RCC 7860 (cell line): ENCODE measurements at regions not wholly inside any gene's neighbourhood (a gene's known extent, or its start where the extent isn't known, plus 50 kb on each side); places are given as distances from the start of the nearest gene placed in this dataset.
"Not testable (repeated sequence)": the region's sequence is repeated elsewhere in the genome, so short reads cannot be mapped to it uniquely, and the experiment has no call there.

ENCODE experiments used
- DNase-seq: peaks from one replicate; pipeline ENCODE4 v3.0.0-alpha.2; 2015; ENCODE audit warnings: low spot score
- FAIRE-seq: peaks from 2 replicates; lab custom pipeline; 2012; peaks lifted over from hg19 to GRCh38; lab: Jason Lieb, UNC

GRCh38 chr13:47708386-47708785 lies 292.7 kb downstream of the SUCLA2 start:
- no peak for DNase-seq

DNA sequence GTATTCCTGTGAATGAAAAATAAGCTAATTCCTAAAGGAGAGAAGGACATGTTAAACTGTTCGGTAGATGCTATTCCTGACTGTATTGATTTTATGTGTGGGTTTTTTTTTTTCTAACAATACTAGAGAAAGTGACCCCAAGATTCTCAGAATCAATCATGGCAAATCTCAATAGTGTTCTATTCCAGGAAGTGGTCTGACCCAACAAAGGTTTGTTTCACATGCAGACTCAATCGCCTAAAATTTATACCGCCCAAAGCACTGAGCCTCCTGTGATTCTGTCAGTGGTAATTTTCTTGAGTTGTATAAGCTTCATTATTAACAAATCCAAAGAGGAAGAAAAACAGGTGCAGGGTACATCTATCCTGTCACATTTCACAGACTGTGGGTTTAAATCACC lies 293.7 kb downstream of the SUCLA2 start:
- FAIRE-seq (no peak), DNase-seq (no peak)

More at GRCh38 chr13:47708386-47708785, 292.7 kb downstream of the SUCLA2 start:
- FAIRE-seq, result no peak

DNA sequence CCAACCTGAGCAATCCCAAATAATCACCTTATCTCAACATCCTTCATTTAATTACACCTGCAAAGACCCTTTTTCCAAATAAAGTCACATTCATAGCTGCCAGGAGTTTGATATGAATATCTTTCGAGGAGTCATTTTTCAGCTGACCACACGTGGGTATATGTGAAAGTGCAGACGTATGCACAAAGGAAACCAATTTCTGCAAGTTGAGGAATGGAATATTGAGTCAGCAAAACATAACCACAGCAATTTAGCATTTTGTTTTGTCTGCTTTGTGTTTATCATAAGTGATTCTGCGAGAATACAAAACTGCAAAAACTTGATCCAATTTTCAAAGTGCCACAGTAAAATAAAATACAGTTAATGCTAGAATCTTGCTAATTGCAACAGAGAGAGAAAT lies 295.9 kb downstream of the SUCLA2 start:
- DNase-seq, result no peak
- FAIRE-seq, result no peak

GRCh38 chr13:47696674-47697073 lies 304.4 kb downstream of the SUCLA2 start:
- no peak for FAIRE-seq
- no peak for DNase-seq

- DNase-seq (no peak), FAIRE-seq (no peak)
These were observed 313.5 kb downstream of the SUCLA2 start for GRCh38 chr13:47687577-47687976.

- not testable (repeated sequence) for DNase-seq, FAIRE-seq
These were observed 315.9 kb downstream of the SUCLA2 start for GRCh38 chr13:47685156-47685555.

- DNase-seq (no peak), FAIRE-seq (no peak)
These were observed 320.3 kb downstream of the SUCLA2 start for GRCh38 chr13:47680748-47681147.

- FAIRE-seq (no peak), DNase-seq (no peak)
These were observed 321.7 kb downstream of the SUCLA2 start for GRCh38 chr13:47679401-47679800.

GRCh38 chr13:47678201-47678968 lies 322.7 kb downstream of the SUCLA2 start:
- DNase-seq, result no peak
- FAIRE-seq, result no peak

DNA sequence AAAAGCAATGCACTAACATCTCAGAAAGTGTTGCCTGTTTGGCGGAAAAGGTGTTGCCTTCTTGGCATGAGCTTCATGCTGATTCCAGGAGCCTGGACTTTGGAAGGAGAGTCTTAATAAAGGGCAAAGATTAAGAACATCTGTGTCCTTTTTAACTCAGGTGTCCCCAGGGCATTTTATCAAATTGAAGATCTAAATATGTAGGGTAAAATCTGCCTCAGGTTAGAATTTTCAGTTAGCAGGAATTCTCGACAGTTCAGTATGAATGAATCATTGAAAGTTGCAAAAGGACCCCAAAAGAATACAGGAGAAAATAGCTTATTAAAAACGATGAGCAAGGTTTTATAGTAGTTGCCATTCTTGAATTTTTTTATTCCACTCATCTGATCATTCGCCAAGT lies 325.2 kb downstream of the SUCLA2 start:
- FAIRE-seq (no peak), DNase-seq (no peak)

DNA sequence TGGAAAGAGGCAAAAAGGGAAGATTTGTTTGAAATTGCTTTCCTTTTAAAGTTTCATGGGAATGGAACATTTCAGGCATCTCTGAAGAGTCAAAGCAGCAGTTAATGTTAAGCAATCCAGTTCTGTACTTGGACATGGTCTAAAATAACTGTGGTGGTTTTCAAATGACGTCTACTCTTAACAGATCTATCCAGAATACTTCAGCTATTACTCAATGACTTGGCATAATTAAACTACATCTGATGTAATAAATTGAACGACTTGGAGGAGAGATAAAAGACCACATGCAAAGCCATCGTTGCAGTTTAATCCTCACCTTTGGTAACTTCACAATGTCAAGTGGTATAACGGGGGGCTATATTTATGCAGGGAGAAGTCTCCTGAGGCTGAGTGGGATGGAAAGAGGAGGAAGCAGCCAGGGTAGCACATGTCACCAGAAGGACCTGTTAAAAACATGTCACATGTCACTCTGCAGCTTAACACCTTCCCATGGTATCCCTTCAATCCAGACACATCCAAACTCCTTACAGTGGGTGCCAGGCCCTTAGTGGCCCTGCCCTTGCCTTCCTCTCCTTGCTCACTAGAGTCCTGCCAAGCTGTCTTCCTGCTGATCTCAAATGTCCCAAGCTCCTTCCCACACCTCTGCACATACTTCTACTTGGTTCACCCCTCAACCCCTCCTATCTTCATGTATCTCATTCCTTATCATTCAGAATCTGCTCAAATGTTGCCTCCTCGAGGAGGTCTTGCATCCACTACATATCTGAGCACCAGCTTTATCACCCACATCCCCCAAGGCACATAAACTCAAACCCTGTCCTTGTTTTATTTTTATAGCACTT lies 327.8 kb downstream of the SUCLA2 start:
- FAIRE-seq (no peak), DNase-seq (no peak)

GRCh38 chr13:47672245-47673008 lies 328.6 kb downstream of the SUCLA2 start:
- FAIRE-seq (no peak), DNase-seq (no peak)

GRCh38 chr13:47671776-47672175 lies 329.3 kb downstream of the SUCLA2 start:
- FAIRE-seq, result no peak
- DNase-seq, result no peak

DNA sequence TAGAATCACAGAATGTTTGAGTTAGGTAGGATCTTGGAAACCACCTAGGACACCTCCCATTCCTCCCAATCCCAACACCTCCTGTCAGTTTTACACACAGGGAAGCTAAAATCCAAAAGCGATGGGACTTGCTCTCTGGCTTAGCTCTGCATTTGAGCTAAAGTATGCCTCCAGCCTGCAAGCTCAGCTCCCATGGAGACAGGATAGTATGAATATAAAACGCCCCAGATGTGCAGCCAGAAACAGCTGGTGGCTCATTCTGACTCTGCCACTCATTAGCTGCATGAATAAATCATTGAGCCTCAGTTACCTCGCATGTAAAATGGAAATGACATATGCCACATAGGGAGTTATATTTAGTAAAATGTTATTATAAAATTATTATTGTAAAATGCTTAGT lies 336.0 kb downstream of the SUCLA2 start:
- DNase-seq, result no peak
- FAIRE-seq, result no peak

DNA sequence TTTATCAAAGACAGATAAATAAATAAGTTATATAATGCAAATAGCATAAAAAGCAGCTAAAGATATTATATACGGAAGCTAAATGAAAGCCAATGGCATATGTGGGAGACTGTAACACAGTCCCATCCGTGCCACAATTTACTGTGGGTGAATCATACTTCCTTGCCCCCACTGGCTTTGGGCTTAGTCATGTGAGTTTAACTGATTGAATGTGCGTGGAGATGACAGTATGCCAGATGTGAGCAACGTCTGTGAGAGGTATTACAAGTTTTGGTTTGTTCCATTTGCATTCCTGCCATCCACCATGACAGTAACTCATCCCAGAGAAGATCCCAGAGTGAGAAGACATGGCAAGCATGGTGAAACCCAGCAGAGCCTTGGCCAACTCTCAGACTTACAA lies 340.0 kb downstream of the SUCLA2 start:
- FAIRE-seq (no peak), DNase-seq (no peak)

DNA sequence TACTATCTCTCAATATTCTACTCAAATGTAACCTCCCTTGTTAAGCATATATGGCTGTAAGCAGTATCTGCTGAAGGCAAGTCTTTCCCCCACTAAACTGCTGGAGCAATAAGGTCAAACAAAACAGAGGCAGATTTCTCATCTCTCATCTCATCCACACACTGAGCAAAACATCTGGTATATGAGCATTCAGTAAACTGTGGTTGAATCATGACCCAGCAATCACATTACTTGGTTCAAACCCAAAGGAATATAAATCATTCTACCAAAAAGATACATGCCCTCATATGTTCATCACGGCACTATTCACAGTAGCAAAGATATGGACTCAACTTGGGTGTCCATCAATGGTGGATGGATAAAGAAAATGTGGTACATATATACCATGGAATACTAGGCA lies 344.4 kb downstream of the SUCLA2 start:
- FAIRE-seq, result no peak
- no peak for DNase-seq

DNA sequence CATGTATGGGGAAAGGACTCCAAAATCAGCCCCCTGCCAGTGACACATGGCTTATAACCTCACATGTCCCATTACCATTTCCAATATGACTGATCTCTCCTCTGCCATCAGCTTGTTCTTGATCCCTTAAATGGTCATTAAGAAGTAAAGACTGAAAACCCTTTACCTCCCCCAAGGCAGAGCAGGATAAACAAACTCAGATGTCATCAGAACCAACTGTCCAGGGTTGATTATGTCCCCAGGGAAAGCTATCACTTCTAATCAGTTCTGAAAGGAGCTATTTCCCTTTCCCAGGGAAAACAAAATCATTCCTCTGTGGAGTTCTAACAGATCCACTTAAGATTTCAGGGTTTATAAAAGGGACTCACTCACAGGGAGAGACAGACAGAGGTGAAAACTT lies 350.9 kb downstream of the SUCLA2 start:
- DNase-seq, result no peak
- no peak for FAIRE-seq

GRCh38 chr13:47647001-47647400 lies 354.1 kb downstream of the SUCLA2 start:
- DNase-seq, result no peak
- no peak for FAIRE-seq

- no peak for DNase-seq
- FAIRE-seq, result no peak
These were observed 354.8 kb downstream of the SUCLA2 start for GRCh38 chr13:47646298-47646697.

GRCh38 chr13:47639738-47640447 lies 361.2 kb downstream of the SUCLA2 start:
- DNase-seq, result no peak
- no peak for FAIRE-seq

DNA sequence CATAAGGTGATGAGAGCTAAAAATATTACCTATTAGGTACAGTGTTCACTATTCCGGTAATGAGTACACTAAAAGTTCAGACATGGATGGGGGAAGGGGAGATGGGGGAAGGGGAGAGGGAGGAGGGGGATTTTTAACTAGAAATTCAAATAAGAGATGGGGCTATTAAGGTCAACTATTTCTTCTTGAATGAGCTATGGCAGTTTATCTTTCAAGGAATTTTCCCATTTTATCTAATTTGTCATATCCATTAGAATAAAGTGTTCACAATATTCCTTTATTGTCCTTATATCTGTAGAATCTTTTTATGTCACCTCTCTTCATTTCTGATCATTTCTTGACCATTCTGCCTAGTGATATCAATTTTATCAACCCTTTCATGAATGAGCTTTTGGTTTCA lies 362.4 kb downstream of the SUCLA2 start:
- DNase-seq, result no peak
- FAIRE-seq, result no peak
